BJ (cell line): ENCODE measurements at regions not wholly inside any gene's neighbourhood (a gene's known extent, or its start where the extent isn't known, plus 50 kb on each side); places are given as distances from the start of the nearest gene placed in this dataset.

ENCODE experiments used
- CTCF ChIA-PET: fragments of 350-600 bp; formaldehyde crosslinking; extraction: SDS; loops from one replicate; lab custom pipeline; 2021; ENCODE audit warnings: antibody characterized with exemption, inconsistent platforms; lab: Yijun Ruan, JAX
- POLR2A ChIA-PET: fragments of 300-600 bp; sonication (Branson Sonifier 250); formaldehyde crosslinking; extraction: SDS; loops from one replicate; lab custom pipeline; 2021; ENCODE audit warnings: antibody characterized with exemption; lab: Charles Lee
- DNase-seq: peaks from one replicate; pipeline ENCODE4 v3.0.0-alpha.2; 2011; ENCODE audit warnings: low read depth
- H3K27me3 ChIP-seq: 2 replicates; pipeline ENCODE4 v1.6.0; 2011; ENCODE audit warnings: low read length; ENCODE audit not compliant: control insufficient read depth, insufficient read depth
- H3K36me3 ChIP-seq: 2 replicates; pipeline ENCODE4 v1.5.1; 2011; ENCODE audit warnings: low read length; ENCODE audit not compliant: control insufficient read depth, insufficient read depth
- H3K4me3 ChIP-seq: 2 replicates; pipeline ENCODE4 v1.5.1; 2011; ENCODE audit warnings: low read depth, mild to moderate bottlenecking, control low read depth, low read length
- TF ChIP-seq, protein P1 (sequence below): IDR thresholded peaks from 2 replicates; pipeline ENCODE4 v1.5.1; 2011; ENCODE audit warnings: low read depth, mild to moderate bottlenecking, control low read depth, inconsistent platforms, low read length, moderate library complexity; ENCODE audit not compliant: insufficient read depth

DNA sequence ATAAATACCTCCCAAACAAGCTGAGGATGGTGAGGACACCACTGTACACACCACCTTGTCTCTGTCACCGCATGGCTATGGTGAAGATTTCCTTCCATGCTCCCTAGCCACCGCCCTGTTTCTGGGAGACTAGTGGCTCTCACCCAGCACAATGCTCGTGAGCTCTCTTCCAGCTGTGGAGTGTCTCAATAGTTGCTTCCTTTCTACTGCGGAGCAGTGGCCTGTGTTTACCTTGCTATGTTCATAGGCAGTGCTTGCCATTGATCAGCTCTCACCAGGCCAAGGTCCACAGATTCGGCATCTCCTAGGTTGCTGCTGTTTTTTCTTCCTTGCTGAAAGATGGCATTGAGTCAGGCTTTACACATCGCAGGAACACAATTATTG lies 313.6 kb upstream of the RTL1 start:
- TF ChIP-seq, protein P1, sequence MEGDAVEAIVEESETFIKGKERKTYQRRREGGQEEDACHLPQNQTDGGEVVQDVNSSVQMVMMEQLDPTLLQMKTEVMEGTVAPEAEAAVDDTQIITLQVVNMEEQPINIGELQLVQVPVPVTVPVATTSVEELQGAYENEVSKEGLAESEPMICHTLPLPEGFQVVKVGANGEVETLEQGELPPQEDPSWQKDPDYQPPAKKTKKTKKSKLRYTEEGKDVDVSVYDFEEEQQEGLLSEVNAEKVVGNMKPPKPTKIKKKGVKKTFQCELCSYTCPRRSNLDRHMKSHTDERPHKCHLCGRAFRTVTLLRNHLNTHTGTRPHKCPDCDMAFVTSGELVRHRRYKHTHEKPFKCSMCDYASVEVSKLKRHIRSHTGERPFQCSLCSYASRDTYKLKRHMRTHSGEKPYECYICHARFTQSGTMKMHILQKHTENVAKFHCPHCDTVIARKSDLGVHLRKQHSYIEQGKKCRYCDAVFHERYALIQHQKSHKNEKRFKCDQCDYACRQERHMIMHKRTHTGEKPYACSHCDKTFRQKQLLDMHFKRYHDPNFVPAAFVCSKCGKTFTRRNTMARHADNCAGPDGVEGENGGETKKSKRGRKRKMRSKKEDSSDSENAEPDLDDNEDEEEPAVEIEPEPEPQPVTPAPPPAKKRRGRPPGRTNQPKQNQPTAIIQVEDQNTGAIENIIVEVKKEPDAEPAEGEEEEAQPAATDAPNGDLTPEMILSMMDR = no peak
- DNase-seq = no peak
- H3K27me3 ChIP-seq = peaks cover 3% of the 10 kb centered on the region; the same call in 1 of the 2 replicates
- no peak overlapping the region for H3K4me3 ChIP-seq
- no peaks in the 10 kb centered on the region for H3K36me3 ChIP-seq
- CTCF ChIA-PET = no interaction called here
- POLR2A ChIA-PET = no interaction called here

DNA sequence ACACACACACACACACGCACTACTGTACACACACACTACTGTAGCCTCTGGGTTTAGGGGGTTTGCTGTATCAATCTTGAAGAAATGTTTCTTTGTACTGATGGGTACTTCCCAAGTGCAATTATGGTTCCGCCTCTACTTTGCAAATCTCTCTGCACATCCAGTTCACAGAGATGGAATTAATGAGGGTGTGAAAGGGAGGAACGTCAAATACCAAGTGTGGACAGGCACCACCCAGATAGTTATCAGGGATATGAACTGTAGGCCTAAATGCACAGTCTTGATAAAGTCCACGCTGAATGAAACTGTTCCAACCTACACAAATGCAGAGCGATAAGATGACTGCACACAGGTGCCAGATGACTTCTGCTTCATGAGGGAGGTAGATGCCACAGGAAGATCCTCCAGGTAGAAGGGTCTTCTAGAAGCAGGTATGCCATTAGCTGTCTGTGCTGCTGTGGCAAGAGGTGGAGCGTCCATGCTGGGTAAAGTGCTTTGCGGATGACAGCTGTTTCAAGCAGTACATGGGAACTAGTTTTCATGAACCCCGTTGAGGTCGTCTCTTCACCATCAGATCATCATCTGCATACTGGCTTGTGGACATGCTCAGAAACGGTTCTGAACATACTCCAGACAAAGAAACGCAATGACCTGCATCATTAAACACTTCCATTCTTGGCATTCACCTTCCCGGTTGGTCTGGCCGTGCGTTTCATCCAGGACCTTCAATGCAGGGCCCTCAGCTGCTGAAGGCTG lies 314.3 kb upstream of the RTL1 start:
- H3K4me3 ChIP-seq = no peak overlapping the region
- H3K27me3 ChIP-seq = peaks cover 3% of the 10 kb centered on the region; the same call in 1 of the 2 replicates
- TF ChIP-seq, protein P1 = no peak
- no peak for DNase-seq
- ChIA-PET CTCF (no interaction called here), POLR2A (no interaction called here)
- H3K36me3 ChIP-seq = no peaks in the 10 kb centered on the region

DNA sequence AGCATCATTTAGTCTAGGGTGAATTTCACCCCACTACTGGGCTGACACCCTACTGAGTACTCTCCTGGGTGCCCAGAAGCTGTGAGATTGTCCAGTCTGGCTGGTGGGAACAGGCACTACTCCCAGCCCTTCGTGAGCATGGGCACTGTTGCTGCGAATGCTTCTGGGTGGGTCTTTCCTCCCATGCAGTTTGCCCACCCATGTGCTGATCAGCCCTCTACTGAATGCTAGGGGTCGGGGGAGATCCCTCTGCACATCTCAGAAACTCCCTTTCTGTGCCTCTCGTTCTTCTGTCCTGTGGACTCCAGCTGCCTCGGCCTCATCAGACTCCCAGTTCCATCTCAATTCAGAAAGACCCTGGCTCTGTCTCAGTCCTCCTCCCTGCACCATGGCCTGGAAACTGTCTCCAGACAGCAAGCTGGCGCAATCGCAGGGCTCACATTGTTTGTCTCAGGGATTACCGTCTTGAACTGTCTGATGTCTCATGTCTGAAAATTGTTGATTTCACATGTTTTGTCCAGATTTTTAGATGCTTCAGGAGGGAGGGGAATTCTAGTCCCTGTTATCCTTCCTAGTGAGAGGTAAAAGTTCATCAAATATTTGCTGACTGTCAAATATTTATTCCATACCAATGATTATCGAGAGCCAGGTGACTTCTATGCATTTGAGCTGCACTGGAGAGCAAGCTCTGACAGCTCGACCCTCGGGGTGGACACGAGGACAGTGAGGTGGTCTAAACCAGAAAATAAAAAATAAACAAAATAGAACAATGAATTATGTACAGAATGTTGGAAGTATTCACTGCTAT lies 316.6 kb upstream of the RTL1 start:
- ChIA-PET POLR2A (no interaction called here), CTCF (no interaction called here)
- peaks cover 3% of the 10 kb centered on the region; the same call in 1 of the 2 replicates for H3K27me3 ChIP-seq
- no peaks in the 10 kb centered on the region for H3K36me3 ChIP-seq
- no peak overlapping the region for H3K4me3 ChIP-seq
- no peak for DNase-seq
- TF ChIP-seq, protein P1 = no peak

DNA sequence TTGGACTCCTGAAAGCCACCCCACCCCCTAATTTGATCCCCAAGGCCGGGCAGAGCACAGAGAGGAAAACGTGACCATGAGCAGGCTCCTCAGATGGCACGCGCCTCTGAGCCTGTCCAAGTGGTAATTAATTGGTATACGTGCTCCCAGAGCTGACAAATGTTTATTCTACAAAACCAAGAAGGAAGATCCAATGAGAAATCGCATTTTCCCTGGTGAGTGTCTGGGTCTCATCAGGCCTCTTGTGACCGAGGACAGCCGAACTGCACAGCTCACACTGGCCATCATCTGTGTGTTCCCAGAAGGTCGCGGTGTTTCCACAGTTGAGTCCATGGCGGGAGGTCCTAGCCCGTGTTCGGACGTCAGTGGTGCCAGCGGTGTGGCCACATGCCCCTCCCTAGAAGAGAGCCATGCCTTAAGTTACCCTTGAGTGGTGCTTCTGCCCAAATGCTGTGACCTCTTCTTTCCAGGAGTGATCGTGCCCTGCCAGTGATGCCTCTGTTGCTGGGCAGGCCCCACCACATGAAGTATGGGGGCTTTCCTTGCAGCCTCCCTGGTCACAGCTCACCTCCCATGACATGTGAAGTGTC lies 317.5 kb upstream of the RTL1 start:
- no peak for DNase-seq
- Histone ChIP-seq H3K4me3 (no peak overlapping the region), H3K36me3 (no peaks in the 10 kb centered on the region), H3K27me3 (peaks cover 3% of the 10 kb centered on the region; the same call in 1 of the 2 replicates)
- ChIA-PET CTCF (no interaction called here), POLR2A (no interaction called here)
- TF ChIP-seq, protein P1 = no peak
